ENCODE measurements at regions not wholly inside any gene's neighbourhood (a gene's known extent, or its start where the extent isn't known, plus 50 kb on each side); places are given as distances from the start of the nearest gene placed in this dataset.

DNA sequence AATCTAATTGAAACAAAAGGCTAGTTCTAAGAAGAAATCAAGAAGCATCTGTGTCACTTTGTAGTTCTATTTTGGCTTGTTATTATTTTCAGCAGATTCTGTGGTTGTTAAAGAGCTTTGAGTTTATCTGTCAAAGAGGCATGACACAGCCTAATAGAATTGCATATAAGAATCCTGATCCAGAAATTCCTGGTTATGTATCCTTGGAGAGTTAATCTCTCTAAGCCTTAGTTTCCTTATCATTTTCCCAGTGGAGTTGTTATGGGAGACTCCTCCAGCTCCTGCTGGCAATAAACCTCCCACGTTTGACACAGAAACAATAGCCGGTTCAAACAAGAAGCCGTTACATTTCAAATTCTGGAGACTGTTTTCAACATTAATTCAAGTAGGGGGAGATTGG is 288.3 kb downstream of the SDHAF3 start:
- no peak overlapping the region for H3K4me2 ChIP-seq (ENCODE audit: extremely low read depth, insufficient read depth, low read length)
- H3K79me2 ChIP-seq (ENCODE audit: control insufficient read depth, insufficient read depth, low read length): no peaks in the 10 kb centered on the region
- DNase-seq (ENCODE audit: low read depth in 2 of 2): no peak
- no peaks in the 10 kb centered on the region for H3K36me3 ChIP-seq (ENCODE audit: control insufficient read depth, insufficient read depth, low read length)
- no peak overlapping the region for H3K9ac ChIP-seq (ENCODE audit: insufficient read depth, low read length)
- no peaks in the 10 kb centered on the region for H4K20me1 ChIP-seq (ENCODE audit: control insufficient read depth, extremely low read depth, insufficient read depth, low read length)
- TF ChIP-seq, protein P1, sequence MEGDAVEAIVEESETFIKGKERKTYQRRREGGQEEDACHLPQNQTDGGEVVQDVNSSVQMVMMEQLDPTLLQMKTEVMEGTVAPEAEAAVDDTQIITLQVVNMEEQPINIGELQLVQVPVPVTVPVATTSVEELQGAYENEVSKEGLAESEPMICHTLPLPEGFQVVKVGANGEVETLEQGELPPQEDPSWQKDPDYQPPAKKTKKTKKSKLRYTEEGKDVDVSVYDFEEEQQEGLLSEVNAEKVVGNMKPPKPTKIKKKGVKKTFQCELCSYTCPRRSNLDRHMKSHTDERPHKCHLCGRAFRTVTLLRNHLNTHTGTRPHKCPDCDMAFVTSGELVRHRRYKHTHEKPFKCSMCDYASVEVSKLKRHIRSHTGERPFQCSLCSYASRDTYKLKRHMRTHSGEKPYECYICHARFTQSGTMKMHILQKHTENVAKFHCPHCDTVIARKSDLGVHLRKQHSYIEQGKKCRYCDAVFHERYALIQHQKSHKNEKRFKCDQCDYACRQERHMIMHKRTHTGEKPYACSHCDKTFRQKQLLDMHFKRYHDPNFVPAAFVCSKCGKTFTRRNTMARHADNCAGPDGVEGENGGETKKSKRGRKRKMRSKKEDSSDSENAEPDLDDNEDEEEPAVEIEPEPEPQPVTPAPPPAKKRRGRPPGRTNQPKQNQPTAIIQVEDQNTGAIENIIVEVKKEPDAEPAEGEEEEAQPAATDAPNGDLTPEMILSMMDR (conservative IDR thresholded peaks at IDR 0.05 in 1 of 2, IDR thresholded peaks at IDR 0.05 in 1 of 2; ENCODE audit: low read depth in 1 of 2, low read length in 2 of 2): no peak
- no peak overlapping the region for H2AFZ ChIP-seq (ENCODE audit: low read length)
- no peaks in the 10 kb centered on the region for H3K27me3 ChIP-seq (ENCODE audit: control insufficient read depth, insufficient read depth, low read length)
- no peak overlapping the region for H3K27ac ChIP-seq (ENCODE audit: insufficient read depth, low read length)
- no peaks in the 10 kb centered on the region for H3K4me1 ChIP-seq (ENCODE audit: control insufficient read depth, extremely low read depth, insufficient read depth, low read length)
- H3K9me3 ChIP-seq (ENCODE audit: control insufficient read depth, insufficient read depth, low read depth, low read length): no peaks in the 10 kb centered on the region
- H3K4me3 ChIP-seq (replicated peaks in 1 of 4; ENCODE audit: control extremely low read depth in 1 of 4, insufficient read depth in 1 of 4, low read depth in 3 of 4, low read length in 4 of 4): no peak overlapping the region

DNA sequence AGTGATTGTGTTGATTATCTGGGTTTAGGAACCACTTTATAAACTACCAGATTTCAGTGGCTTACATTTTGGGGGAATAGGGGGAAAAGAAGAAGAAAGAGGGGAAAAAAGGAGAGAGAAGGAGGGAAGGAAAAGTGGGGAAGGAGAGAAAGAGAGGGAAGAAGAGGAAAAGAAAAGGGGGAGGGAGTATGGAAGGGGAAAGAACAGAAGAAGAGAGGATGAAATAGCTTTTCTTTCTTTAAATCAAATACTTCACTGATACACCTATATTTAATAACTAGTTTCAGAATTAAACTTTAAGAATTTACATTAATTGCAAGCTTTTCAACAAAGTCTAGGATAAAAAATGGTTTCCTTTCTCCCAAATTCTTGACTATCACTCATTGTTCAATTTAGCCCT is 289.6 kb downstream of the SDHAF3 start:
- Histone ChIP-seq H3K4me3 (replicated peaks in 1 of 4; ENCODE audit: control extremely low read depth in 1 of 4, insufficient read depth in 1 of 4, low read depth in 3 of 4, low read length in 4 of 4) (no peak overlapping the region), H3K9ac (ENCODE audit: insufficient read depth, low read length) (no peak overlapping the region), H4K20me1 (ENCODE audit: control insufficient read depth, extremely low read depth, insufficient read depth, low read length) (no peaks in the 10 kb centered on the region), H2AFZ (ENCODE audit: low read length) (no peak overlapping the region), H3K4me1 (ENCODE audit: control insufficient read depth, extremely low read depth, insufficient read depth, low read length) (no peaks in the 10 kb centered on the region), H3K27me3 (ENCODE audit: control insufficient read depth, insufficient read depth, low read length) (no peaks in the 10 kb centered on the region), H3K27ac (ENCODE audit: insufficient read depth, low read length) (no peak overlapping the region), H3K36me3 (ENCODE audit: control insufficient read depth, insufficient read depth, low read length) (no peaks in the 10 kb centered on the region), H3K79me2 (ENCODE audit: control insufficient read depth, insufficient read depth, low read length) (no peaks in the 10 kb centered on the region), H3K9me3 (ENCODE audit: control insufficient read depth, insufficient read depth, low read depth, low read length) (no peaks in the 10 kb centered on the region), H3K4me2 (ENCODE audit: extremely low read depth, insufficient read depth, low read length) (no peak overlapping the region)
- TF ChIP-seq, protein P1 (conservative IDR thresholded peaks at IDR 0.05 in 1 of 2, IDR thresholded peaks at IDR 0.05 in 1 of 2; ENCODE audit: low read depth in 1 of 2, low read length in 2 of 2): no peak
- no peak for TF ChIP-seq EZH2 (IDR thresholded peaks at IDR 0.05; ENCODE audit: low read length, missing control alignments)
- no peak for DNase-seq (ENCODE audit: low read depth in 2 of 2)

DNA sequence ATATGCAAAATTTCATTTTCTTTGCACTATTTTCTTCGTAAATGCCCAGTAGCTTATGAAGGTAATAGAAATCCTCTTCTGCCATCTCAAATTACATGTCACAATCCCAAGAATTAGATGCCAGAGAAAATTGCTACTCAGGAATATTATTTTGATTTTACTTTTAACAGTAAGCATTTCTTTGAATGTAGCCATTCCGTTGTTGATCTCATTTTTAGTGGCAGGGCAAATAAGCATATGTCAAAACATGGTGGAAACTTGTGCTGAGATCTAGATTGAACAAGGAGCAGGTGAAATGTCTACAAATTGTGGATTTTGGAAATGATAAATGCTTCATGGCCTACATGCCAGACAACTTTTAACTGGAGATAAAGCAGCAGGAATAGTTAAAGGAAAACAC is 291.8 kb downstream of the SDHAF3 start:
- Histone ChIP-seq H3K4me2 (ENCODE audit: extremely low read depth, insufficient read depth, low read length) (no peak overlapping the region), H3K9me3 (ENCODE audit: control insufficient read depth, insufficient read depth, low read depth, low read length) (no peaks in the 10 kb centered on the region), H3K9ac (ENCODE audit: insufficient read depth, low read length) (no peak overlapping the region), H3K27ac (ENCODE audit: insufficient read depth, low read length) (no peak overlapping the region), H4K20me1 (ENCODE audit: control insufficient read depth, extremely low read depth, insufficient read depth, low read length) (no peaks in the 10 kb centered on the region), H3K4me3 (replicated peaks in 1 of 4; ENCODE audit: control extremely low read depth in 1 of 4, insufficient read depth in 1 of 4, low read depth in 3 of 4, low read length in 4 of 4) (no peak overlapping the region), H3K36me3 (ENCODE audit: control insufficient read depth, insufficient read depth, low read length) (no peaks in the 10 kb centered on the region), H2AFZ (ENCODE audit: low read length) (no peak overlapping the region), H3K27me3 (ENCODE audit: control insufficient read depth, insufficient read depth, low read length) (no peaks in the 10 kb centered on the region), H3K4me1 (ENCODE audit: control insufficient read depth, extremely low read depth, insufficient read depth, low read length) (no peaks in the 10 kb centered on the region), H3K79me2 (ENCODE audit: control insufficient read depth, insufficient read depth, low read length) (no peaks in the 10 kb centered on the region)
- TF ChIP-seq EZH2 (IDR thresholded peaks at IDR 0.05; ENCODE audit: low read length, missing control alignments): no peak
- TF ChIP-seq, protein P1 (conservative IDR thresholded peaks at IDR 0.05 in 1 of 2, IDR thresholded peaks at IDR 0.05 in 1 of 2; ENCODE audit: low read depth in 1 of 2, low read length in 2 of 2): no peak
- DNase-seq (ENCODE audit: low read depth in 2 of 2): no peak
